CD4-positive, alpha-beta memory T cell (primary cell): ENCODE measurements at regions not wholly inside any gene's neighbourhood (a gene's known extent, or its start where the extent isn't known, plus 50 kb on each side); places are given as distances from the start of the nearest gene placed in this dataset.

Experiments
- CTCF ChIA-PET: fragments of 350-600 bp; sonication (Branson Sonifier 250); formaldehyde crosslinking; loops from one replicate; lab custom pipeline; 2021; ENCODE audit warnings: inconsistent platforms; ENCODE audit not compliant: partially characterized antibody; lab: Charles Lee
- POLR2A ChIA-PET: fragments of 350-600 bp; sonication (Branson Sonifier 250); formaldehyde crosslinking; loops from one replicate; lab custom pipeline; 2021; ENCODE audit not compliant: partially characterized antibody; lab: Charles Lee
- DNase-seq, 5 donors: peaks; one replicate each; pipeline versions ENCODE4 v3.0.0 to v3.0.0-alpha.2; 2020 to 2022; ENCODE audit warnings: mixed read lengths in 1 of 5
- H3K27ac ChIP-seq: one replicate; pipeline ENCODE4 v1.7.0; 2013; ENCODE audit warnings: low read depth, low read length
- H3K27me3 ChIP-seq: 2 replicates; pipeline ENCODE4 v1.7.0; 2013; ENCODE audit warnings: mild to moderate bottlenecking, low read length, moderate library complexity; ENCODE audit not compliant: insufficient read depth
- H3K36me3 ChIP-seq: 2 replicates; pipeline ENCODE4 v1.7.0; 2013; ENCODE audit warnings: mild to moderate bottlenecking, low read length, moderate library complexity; ENCODE audit not compliant: insufficient read depth
- H3K4me1 ChIP-seq: 2 replicates; pipeline ENCODE4 v1.7.0; 2013; ENCODE audit warnings: mild to moderate bottlenecking, low read length, moderate library complexity; ENCODE audit not compliant: insufficient read depth
- H3K4me3 ChIP-seq, 2 donors: one replicate each; pipeline ENCODE4 v1.7.0; 2013; ENCODE audit warnings: low read length in 2 of 2, mild to moderate bottlenecking in 1 of 2
- H3K9me3 ChIP-seq, 2 donors: one replicate each; pipeline ENCODE4 v1.7.0; 2013; ENCODE audit warnings: low read length in 2 of 2, control low read depth in 1 of 2; ENCODE audit not compliant: control insufficient read depth in 1 of 2
- H3K27ac Mint-ChIP-seq, 7 donors: one replicate each; pipeline ENCODE4 v1.8.0; 2020 to 2021; ENCODE audit warnings: mixed read lengths in 7 of 7, mild to moderate bottlenecking in 6 of 7, inconsistent platforms in 3 of 7, moderate library complexity in 3 of 7
- H3K27me3 Mint-ChIP-seq, 2 donors: one replicate each; pipeline ENCODE4 v1.8.0; 2020 to 2021; ENCODE audit warnings: mixed read lengths in 2 of 2
- H3K36me3 Mint-ChIP-seq, 2 donors: one replicate each; pipeline ENCODE4 v1.8.0; 2020 to 2021; ENCODE audit warnings: mixed read lengths in 2 of 2, inconsistent platforms in 1 of 2, mild to moderate bottlenecking in 1 of 2
- H3K4me1 Mint-ChIP-seq, 4 donors: one replicate each; pipeline ENCODE4 v1.8.0; 2020 to 2021; ENCODE audit warnings: mixed read lengths in 4 of 4, mild to moderate bottlenecking in 1 of 4
- H3K4me3 Mint-ChIP-seq, 8 donors: one replicate each; pipeline ENCODE4 v1.8.0; 2020 to 2021; ENCODE audit warnings: mixed read lengths in 8 of 8, mild to moderate bottlenecking in 7 of 8, moderate library complexity in 6 of 8, inconsistent platforms in 3 of 8
- H3K9me3 Mint-ChIP-seq, 8 donors: one replicate each; pipeline ENCODE4 v1.8.0; 2020 to 2021; ENCODE audit warnings: mixed read lengths in 8 of 8, mild to moderate bottlenecking in 5 of 8, inconsistent platforms in 3 of 8, moderate library complexity in 1 of 8
- intact Hi-C: fragments of 100-400 bp; cut with micrococcal nuclease; formaldehyde crosslinking; loops from one replicate; pipeline ENCODE4 v1.15.1; 2023

DNA sequence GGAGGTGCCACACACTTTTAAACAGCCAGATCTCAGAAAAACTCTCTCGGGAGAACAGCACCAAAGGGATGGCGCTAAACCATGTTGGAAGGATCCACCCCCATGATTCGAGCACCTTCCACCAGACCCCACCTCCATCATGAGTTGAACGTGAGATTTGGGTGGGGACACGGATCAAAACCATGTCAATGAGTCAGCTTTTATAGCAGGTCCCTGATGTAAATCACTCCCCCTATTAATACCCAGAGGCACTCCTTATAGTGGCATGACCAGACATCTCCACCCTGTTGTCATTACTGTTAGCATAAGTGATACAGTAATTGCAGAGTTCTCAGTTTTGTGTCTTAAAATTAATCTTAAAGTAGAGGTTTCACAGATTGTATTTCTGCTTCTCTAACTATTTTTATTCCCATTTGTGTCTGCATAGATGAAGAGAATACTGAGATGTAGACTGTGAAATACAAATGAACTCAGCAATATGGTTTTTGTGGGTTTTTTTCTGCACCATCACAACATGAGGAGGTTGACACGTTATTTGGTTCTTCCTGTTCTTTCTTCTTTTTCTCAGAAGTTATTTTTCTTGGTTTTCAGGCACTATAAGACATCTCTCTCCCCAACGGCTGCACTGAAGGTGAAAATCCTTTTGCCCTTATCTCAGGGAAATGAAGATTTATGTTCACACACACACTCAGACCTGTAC lies 218.2 kb downstream of the ARL4C start:
- ChIA-PET POLR2A (interaction anchor here (0.5 to 1.6 kb wide), 6 partner anchors 11 to 217 kb away, joined by 3 to 6 read pairs (median 4); no protein-coding TSS in a partner anchor), CTCF (interaction anchor here (1.0 kb wide), 1 partner anchor 10 kb away, joined by 3 read pairs; no protein-coding TSS in a partner anchor)
- peaks cover 0 to 3% (median under 1%) of the 10 kb centered on the region in 8 donors for H3K9me3 Mint-ChIP-seq
- H3K27ac Mint-ChIP-seq, result peak overlapping the region; percentile 53 to 83 (median 75)
- peaks cover 58% of the 10 kb centered on the region for H3K4me1 ChIP-seq
- peak in 4 of 5 donors; percentile 55 to 68 (median 60) for DNase-seq
- no peak overlapping the region for H3K4me3 ChIP-seq
- no peaks in the 10 kb centered on the region for H3K36me3 Mint-ChIP-seq
- H3K9me3 ChIP-seq, result no peaks in the 10 kb centered on the region
- no peak overlapping the region for H3K27ac ChIP-seq
- intact Hi-C loops, result loop anchor here (1.0 to 10.0 kb wide), 2 partner anchors 11 to 64 kb away; no protein-coding TSS in a partner anchor
- peaks cover 36 to 70% (median 52%) of the 10 kb centered on the region in 4 donors for H3K4me1 Mint-ChIP-seq
- no peaks in the 10 kb centered on the region for H3K36me3 ChIP-seq
- no peaks in the 10 kb centered on the region for H3K27me3 ChIP-seq
- H3K27me3 Mint-ChIP-seq, result no peaks in the 10 kb centered on the region
- H3K4me3 Mint-ChIP-seq, result peak overlapping the region in 6 of 8 donors; percentile 25 to 65 (median 46)

DNA sequence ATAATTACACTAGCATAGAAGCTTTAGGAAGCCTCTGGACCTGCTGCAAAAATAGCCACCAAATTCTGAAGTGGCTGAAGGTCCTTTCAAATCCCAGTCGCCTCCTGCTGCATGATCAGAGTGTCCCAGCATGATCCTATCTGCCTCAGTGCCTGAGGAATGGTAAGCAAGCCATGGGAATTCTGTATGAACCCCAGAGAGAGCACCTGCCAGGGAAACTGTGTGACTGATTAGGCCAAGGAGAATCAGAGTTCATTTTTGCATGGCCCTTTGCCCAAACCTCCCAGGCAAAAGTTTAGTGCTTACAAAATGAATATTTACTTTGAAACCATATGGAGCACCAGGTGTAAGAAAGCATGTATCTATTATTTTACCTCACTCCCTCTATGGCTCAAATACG lies 221.4 kb downstream of the ARL4C start:
- Mint-ChIP-seq H3K4me3 (no peak overlapping the region), H3K9me3 (peaks cover 0 to 3% (median 0%) of the 10 kb centered on the region in 8 donors), H3K36me3 (no peaks in the 10 kb centered on the region), H3K27ac (peak overlapping the region in 6 of 7 donors; percentile 14 to 73 (median 55)), H3K27me3 (no peaks in the 10 kb centered on the region), H3K4me1 (peaks cover 47 to 81% (median 60%) of the 10 kb centered on the region in 4 donors)
- intact Hi-C loops, result loop anchor here (2.0 to 10.0 kb wide), 2 partner anchors 13 to 61 kb away; no protein-coding TSS in a partner anchor
- Histone ChIP-seq H3K9me3 (no peaks in the 10 kb centered on the region), H3K36me3 (no peaks in the 10 kb centered on the region), H3K27me3 (no peaks in the 10 kb centered on the region), H3K4me3 (no peak overlapping the region), H3K27ac (no peak overlapping the region), H3K4me1 (peaks cover 70% of the 10 kb centered on the region)
- DNase-seq, result no peak
- POLR2A ChIA-PET, result interaction anchor here (1.7 to 2.7 kb wide), 2 partner anchors 16 to 222 kb away, joined by 5 to 12 read pairs; partner anchors contain the start of gene ARL4C
- CTCF ChIA-PET, result interaction anchor here (1.3 to 1.6 kb wide), 2 partner anchors 32 to 227 kb away, joined by 3 to 4 read pairs; no protein-coding TSS in a partner anchor

GRCh38 chr2:234273887-234274584 lies 222.8 kb downstream of the ARL4C start:
- Mint-ChIP-seq H3K36me3 (no peaks in the 10 kb centered on the region), H3K27me3 (no peaks in the 10 kb centered on the region), H3K4me3 (peak overlapping the region in 7 of 8 donors; percentile 9 to 78 (median 57)), H3K27ac (peak overlapping the region; percentile 57 to 84 (median 76)), H3K4me1 (peaks cover 45 to 75% (median 54%) of the 10 kb centered on the region in 4 donors), H3K9me3 (peaks cover 0 to 3% (median 0%) of the 10 kb centered on the region in 8 donors)
- Histone ChIP-seq H3K36me3 (no peaks in the 10 kb centered on the region), H3K27me3 (no peaks in the 10 kb centered on the region), H3K27ac (no peak overlapping the region), H3K9me3 (no peaks in the 10 kb centered on the region), H3K4me1 (peaks cover 56% of the 10 kb centered on the region), H3K4me3 (no peak overlapping the region)
- POLR2A ChIA-PET, result interaction anchor here (1.0 to 2.7 kb wide), 6 partner anchors 15 to 223 kb away, joined by 3 to 12 read pairs (median 4); partner anchors contain the start of gene ARL4C
- DNase-seq, result peak; percentile 41 to 56 (median 47)
- intact Hi-C loops, result loop anchor here (2.0 to 10.0 kb wide), 2 partner anchors 15 to 59 kb away; no protein-coding TSS in a partner anchor
- CTCF ChIA-PET, result interaction anchor here (0.6 to 1.2 kb wide), 2 partner anchors 35 to 297 kb away, joined by 3 read pairs; no protein-coding TSS in a partner anchor

- Mint-ChIP-seq H3K27me3 (no peaks in the 10 kb centered on the region), H3K4me3 (peak overlapping the region in 2 of 8 donors; percentile 3 to 9), H3K4me1 (peaks cover 38 to 68% (median 45%) of the 10 kb centered on the region in 4 donors), H3K36me3 (no peaks in the 10 kb centered on the region), H3K27ac (peak overlapping the region in 6 of 7 donors; percentile 26 to 74 (median 64)), H3K9me3 (no peaks in the 10 kb centered on the region)
- Histone ChIP-seq H3K4me3 (no peak overlapping the region), H3K27me3 (no peaks in the 10 kb centered on the region), H3K4me1 (peaks cover 47% of the 10 kb centered on the region), H3K27ac (no peak overlapping the region), H3K36me3 (no peaks in the 10 kb centered on the region), H3K9me3 (no peaks in the 10 kb centered on the region)
- intact Hi-C loops, result loop anchor here (10.0 kb wide), 1 partner anchor 57 kb away; no protein-coding TSS in a partner anchor
- DNase-seq, result no peak
- CTCF ChIA-PET, result interaction anchor here (0.8 to 1.3 kb wide), 4 partner anchors 16 to 150 kb away, joined by 3 to 5 read pairs (median 4); no protein-coding TSS in a partner anchor
- POLR2A ChIA-PET, result interaction anchor here (1.3 to 1.9 kb wide), 3 partner anchors 17 to 224 kb away, joined by 5 to 9 read pairs (median 7); partner anchors contain the start of gene ARL4C
These were observed 221.8 kb downstream of the SPP2 start for GRCh38 chr2:234272069-234272850.

- intact Hi-C loops, result loop anchor here (10.0 kb wide), 1 partner anchor 57 kb away; no protein-coding TSS in a partner anchor
- ChIA-PET CTCF (interaction anchor here (0.8 to 1.4 kb wide), 5 partner anchors 17 to 151 kb away, joined by 3 to 5 read pairs (median 3); no protein-coding TSS in a partner anchor), POLR2A (interaction anchor here (0.6 to 1.9 kb wide), 3 partner anchors 18 to 225 kb away, joined by 3 to 9 read pairs (median 5); partner anchors contain the start of gene ARL4C)
- Histone ChIP-seq H3K36me3 (no peaks in the 10 kb centered on the region), H3K4me3 (no peak overlapping the region), H3K9me3 (no peaks in the 10 kb centered on the region), H3K27ac (no peak overlapping the region), H3K27me3 (no peaks in the 10 kb centered on the region), H3K4me1 (peaks cover 52% of the 10 kb centered on the region)
- Mint-ChIP-seq H3K27ac (no peak overlapping the region), H3K27me3 (no peaks in the 10 kb centered on the region), H3K4me3 (no peak overlapping the region), H3K36me3 (no peaks in the 10 kb centered on the region), H3K4me1 (peaks cover 39 to 76% (median 46%) of the 10 kb centered on the region in 4 donors), H3K9me3 (no peaks in the 10 kb centered on the region)
- no peak for DNase-seq
These were observed 220.8 kb downstream of the SPP2 start for GRCh38 chr2:234271338-234271737.

DNA sequence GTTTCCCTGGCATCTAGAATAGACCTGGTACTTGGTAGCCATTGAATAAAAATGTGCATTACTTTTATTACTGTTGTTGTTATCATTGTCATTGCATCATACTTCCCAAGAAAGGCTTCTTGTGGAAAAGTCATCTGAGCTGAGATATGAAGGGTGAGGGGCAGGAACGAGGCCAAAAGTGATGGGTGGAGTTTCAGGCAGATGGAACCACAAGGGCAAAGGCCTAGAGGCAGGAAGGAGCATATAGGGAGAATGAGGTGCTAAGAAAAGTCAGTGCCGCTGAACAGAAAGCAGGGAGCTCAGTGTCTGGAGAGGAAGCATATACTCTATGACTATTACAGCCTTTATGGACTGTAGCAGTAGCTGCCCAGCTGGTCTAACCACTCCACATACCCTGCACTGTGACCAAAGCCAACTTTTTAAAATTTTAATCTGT lies 219.3 kb downstream of the SPP2 start:
- H3K36me3 ChIP-seq, result no peaks in the 10 kb centered on the region
- no peak overlapping the region for H3K27ac ChIP-seq
- POLR2A ChIA-PET, result interaction anchor here (0.8 kb wide), 1 partner anchor 19 kb away, joined by 3 read pairs; no protein-coding TSS in a partner anchor
- no peaks in the 10 kb centered on the region for H3K27me3 Mint-ChIP-seq
- H3K4me1 Mint-ChIP-seq, result peaks cover 34 to 62% (median 39%) of the 10 kb centered on the region in 4 donors
- H3K9me3 Mint-ChIP-seq, result no peaks in the 10 kb centered on the region
- no peaks in the 10 kb centered on the region for H3K9me3 ChIP-seq
- peaks cover 40% of the 10 kb centered on the region for H3K4me1 ChIP-seq
- intact Hi-C loops, result loop anchor here (10.0 kb wide), 1 partner anchor 55 kb away; no protein-coding TSS in a partner anchor
- H3K27ac Mint-ChIP-seq, result peak overlapping the region in 3 of 7 donors; percentile 0 to 69 (median 48)
- H3K4me3 ChIP-seq, result no peak overlapping the region
- H3K4me3 Mint-ChIP-seq, result no peak overlapping the region
- CTCF ChIA-PET, result no interaction called here
- DNase-seq, result no peak
- no peaks in the 10 kb centered on the region for H3K27me3 ChIP-seq
- no peaks in the 10 kb centered on the region for H3K36me3 Mint-ChIP-seq
